ENCODE measurements at regions not wholly inside any gene's neighbourhood (a gene's known extent, or its start where the extent isn't known, plus 50 kb on each side); places are given as distances from the start of the nearest gene placed in this dataset.

DNA sequence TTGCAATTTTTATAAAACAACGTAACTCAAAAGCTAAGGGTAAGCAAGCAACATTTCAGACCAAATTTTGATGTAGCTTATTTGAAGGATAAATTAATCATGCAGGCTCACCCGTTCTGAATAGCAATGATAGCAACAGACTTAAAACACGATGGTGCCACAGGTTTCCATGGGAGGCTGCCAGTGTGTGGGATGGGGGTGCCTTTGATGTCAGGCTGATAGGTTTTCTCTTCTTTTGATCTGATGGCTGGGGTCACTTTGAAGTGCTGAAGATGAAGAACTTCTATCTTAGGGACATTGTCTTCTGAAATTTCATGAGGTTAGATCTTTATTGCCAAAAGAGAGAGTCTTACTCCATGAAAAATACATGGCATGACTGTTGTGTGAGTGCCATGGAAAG, 206.8 kb downstream of the LPIN1 start:
- DNase-seq (ENCODE audit: low read depth) = no peak

DNA sequence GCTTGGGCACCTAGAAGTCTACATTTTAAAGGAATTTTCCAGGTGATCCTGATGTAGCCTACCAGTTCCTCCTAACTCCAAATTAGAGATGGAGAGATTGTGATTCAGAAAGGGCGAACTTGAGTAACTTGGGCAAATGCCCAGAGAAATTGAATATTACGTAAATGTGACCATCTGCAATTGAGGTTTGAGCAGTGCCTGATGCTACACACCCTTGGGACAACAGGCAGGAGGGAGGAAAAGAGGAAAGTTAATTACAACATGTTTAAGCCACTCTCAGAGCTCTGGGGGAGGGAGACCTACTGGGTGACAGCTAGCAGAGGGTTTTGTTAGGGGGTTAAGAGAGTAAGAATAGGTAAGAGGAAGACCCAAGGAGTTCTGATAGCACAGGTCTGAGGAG, 208.9 kb downstream of the LPIN1 start:
- no peak for DNase-seq (ENCODE audit: low read depth)

DNA sequence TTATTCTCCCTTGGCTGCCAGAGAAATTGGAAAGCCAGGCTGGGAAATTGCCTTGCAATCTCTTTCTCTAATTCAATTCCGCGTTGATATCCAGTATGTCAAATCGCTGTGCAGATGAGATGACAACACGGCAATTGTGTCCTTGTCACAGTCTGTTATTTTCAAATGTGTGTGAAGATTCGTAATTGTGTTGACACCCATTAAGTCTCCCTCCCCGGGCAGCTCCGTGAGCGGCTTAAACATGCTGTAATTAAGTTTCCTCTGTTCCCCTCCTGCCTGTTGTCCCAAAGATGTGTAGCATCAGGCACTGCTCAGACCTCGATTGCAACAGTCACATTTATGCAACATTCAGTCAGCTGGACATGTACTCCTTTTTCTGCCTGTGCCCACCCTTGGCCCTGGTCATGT, 209.5 kb downstream of the LPIN1 start:
- DNase-seq (ENCODE audit: low read depth) = no peak

GRCh38 chr2:11962707-11963328, 216.4 kb downstream of the LPIN1 start:
- no peak for DNase-seq (ENCODE audit: low read depth)

GRCh38 chr2:11963966-11964365, 217.5 kb downstream of the LPIN1 start:
- no peak for DNase-seq (ENCODE audit: low read depth)

GRCh38 chr2:11967946-11968465, 221.6 kb downstream of the LPIN1 start:
- no peak for DNase-seq (ENCODE audit: low read depth)

- no peak for DNase-seq (ENCODE audit: low read depth)
These were observed 222.1 kb downstream of the LPIN1 start for GRCh38 chr2:11968521-11968920.

- no peak for DNase-seq (ENCODE audit: low read depth)
These were observed 223.3 kb downstream of the LPIN1 start for GRCh38 chr2:11969774-11970173.

DNA sequence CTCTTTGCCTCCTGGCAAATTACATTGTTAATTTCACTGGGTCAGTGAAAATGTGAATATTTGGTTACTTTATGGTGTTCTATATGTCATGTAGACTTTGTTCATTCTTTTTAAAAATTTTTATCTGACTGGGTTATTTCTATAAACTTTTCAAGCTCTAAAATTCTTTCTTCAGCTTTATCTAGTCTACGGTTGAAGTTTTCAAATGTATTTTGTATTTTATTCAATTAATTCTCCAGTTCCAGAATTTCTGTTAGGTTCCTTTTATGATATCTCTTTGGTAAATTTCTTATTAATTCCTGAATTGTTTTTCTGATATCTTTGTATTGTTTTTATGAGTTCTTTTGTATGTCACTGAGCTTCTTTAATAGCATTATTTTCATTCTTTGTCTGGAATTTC, 228.1 kb downstream of the LPIN1 start:
- DNase-seq (ENCODE audit: low read depth) = no peak

- DNase-seq (ENCODE audit: low read depth) = no peak
These were observed 228.9 kb downstream of the LPIN1 start for GRCh38 chr2:11975373-11975772.

GRCh38 chr2:11976073-11976472, 229.6 kb downstream of the LPIN1 start:
- DNase-seq (ENCODE audit: low read depth) = no peak

DNA sequence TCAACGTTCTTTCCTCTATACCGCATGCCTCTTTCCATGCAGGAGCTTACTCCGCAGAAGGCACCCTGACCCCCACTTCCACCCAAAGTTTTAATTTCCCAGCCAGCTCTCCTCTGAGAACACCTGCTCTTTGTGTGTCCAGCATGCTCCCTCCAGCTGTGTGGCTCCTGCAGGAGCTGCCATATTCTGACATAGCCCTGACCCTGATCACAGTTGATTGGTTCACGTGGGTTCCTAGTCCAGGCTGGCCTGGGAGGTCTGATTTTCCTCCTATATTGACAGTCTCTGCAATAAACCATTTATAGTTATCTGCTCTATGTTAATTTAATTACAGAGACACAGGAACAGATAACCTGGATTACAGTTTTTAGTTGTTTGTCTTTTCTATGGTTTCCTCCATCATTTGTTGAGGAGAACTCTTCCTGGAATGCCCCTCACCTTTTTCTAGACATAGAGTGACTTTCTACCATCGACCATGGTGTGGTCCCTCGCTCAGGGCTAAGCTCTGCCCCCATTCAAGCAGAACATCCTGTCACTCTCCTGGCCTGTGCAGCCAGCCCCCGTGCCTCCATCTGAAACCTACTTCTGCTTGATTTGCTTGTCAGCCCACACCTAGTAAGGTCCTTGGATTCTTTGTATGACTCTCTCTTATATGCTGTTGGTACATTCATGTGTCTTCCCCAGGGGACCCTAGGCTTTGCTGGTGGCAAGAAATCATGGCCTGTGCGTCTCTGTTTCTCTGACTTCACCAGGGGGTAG, 231.5 kb downstream of the LPIN1 start:
- DNase-seq (ENCODE audit: low read depth) = no peak

DNA sequence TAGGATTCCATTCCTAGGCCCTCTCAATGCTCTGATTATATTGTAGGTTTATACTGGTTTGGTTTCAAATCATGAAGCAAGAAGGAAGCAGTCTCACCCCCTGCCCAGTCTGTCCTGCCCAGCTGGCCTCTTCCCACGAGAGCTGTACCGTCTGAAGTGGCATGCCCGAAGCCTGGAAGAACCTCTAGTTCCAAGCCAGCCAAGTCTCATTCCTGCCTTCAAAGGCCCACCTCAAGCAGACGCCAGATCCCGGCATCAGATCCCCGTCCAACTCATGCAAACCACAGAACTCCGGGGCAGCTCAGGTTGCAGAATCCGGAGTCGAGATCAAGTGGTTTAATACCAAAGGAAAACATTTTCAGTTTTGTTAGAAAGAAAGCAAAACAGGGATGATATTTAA, 234.4 kb downstream of the LPIN1 start:
- peak; percentile 40 for DNase-seq (ENCODE audit: low read depth)

GRCh38 chr2:11983401-11983800, 237.0 kb downstream of the LPIN1 start:
- DNase-seq (ENCODE audit: low read depth) = no peak

GRCh38 chr2:11983870-11984269, 237.4 kb downstream of the LPIN1 start:
- DNase-seq (ENCODE audit: low read depth) = no peak

- DNase-seq (ENCODE audit: low read depth) = no peak
These were observed 238.1 kb downstream of the LPIN1 start for GRCh38 chr2:11984316-11985158.

GRCh38 chr2:11985817-11986566, 239.6 kb downstream of the LPIN1 start:
- DNase-seq (ENCODE audit: low read depth) = no peak

- DNase-seq (ENCODE audit: low read depth) = no peak
These were observed 240.7 kb downstream of the LPIN1 start for GRCh38 chr2:11987151-11987550.

GRCh38 chr2:11988691-11989353, 242.4 kb downstream of the LPIN1 start:
- DNase-seq (ENCODE audit: low read depth) = no peak

DNA sequence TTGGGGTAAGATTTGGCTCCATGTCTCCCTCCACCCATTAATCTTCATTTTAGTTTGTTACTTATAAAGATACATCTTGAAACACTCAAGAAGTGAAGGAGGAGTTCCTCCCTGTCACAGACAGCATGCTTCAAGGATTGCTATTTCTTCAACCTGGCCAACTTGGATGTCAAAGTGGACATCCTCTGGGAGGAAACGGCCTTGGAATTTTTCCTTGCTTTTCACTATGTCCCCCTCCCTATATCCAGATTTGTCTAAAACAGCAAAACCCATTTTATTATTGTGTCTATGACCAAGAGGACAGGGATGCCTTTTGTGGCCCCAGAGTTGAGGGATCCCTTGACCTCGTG, 242.9 kb downstream of the LPIN1 start:
- no peak for DNase-seq (ENCODE audit: low read depth)

- no peak for DNase-seq (ENCODE audit: low read depth)
These were observed 244.1 kb downstream of the LPIN1 start for GRCh38 chr2:11990576-11990975.

DNA sequence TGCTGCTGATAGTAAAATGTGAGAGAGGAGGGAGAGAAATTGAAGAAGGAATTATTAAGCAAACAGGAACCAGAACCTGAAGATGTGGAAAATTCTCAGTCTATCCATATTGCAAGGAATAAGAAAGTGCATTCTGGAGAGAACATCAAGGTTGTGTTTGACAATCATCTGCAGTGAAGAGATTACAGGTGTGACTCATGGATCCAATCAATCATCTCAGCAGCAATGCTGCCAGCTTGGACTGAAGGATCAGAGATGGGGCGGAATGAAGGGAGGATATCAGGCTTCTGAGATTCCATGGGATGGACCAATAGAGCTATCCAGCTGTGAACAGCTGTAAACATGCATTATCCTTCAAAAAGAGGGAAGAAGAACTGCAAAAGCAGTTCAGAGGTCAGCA, 247.3 kb downstream of the LPIN1 start:
- no peak for DNase-seq (ENCODE audit: low read depth)

All from HS-27A (cell line).